ENCODE measurements at regions not wholly inside any gene's neighbourhood (a gene's known extent, or its start where the extent isn't known, plus 50 kb on each side); places are given as distances from the start of the nearest gene placed in this dataset.

- no peak for DNase-seq (ENCODE audit: low spot score)
Observed at GRCh38 chr16:51085271-51085670, 65.8 kb downstream of the SALL1 start.

GRCh38 chr16:51084074-51084928 is 66.8 kb downstream of the SALL1 start:
- DNase-seq (ENCODE audit: low spot score) = no peak

GRCh38 chr16:51072591-51072990 is 78.5 kb downstream of the SALL1 start:
- DNase-seq (ENCODE audit: low spot score) = no peak

- no peak for DNase-seq (ENCODE audit: low spot score)
Observed at GRCh38 chr16:51071326-51071725, 79.7 kb downstream of the SALL1 start.

GRCh38 chr16:51067352-51067751 is 83.7 kb downstream of the SALL1 start:
- no peak for DNase-seq (ENCODE audit: low spot score)

- DNase-seq (ENCODE audit: low spot score) = no peak
Observed at GRCh38 chr16:51062039-51062438, 89.0 kb downstream of the SALL1 start.

- DNase-seq (ENCODE audit: low spot score) = no peak
Observed at GRCh38 chr16:51061328-51061727, 89.7 kb downstream of the SALL1 start.

- no peak for DNase-seq (ENCODE audit: low spot score)
Observed at GRCh38 chr16:51057969-51058337, 93.1 kb downstream of the SALL1 start.

GRCh38 chr16:51057102-51057793 is 93.8 kb downstream of the SALL1 start:
- no peak for DNase-seq (ENCODE audit: low spot score)

- no peak for DNase-seq (ENCODE audit: low spot score)
Observed at GRCh38 chr16:51056331-51056730, 94.7 kb downstream of the SALL1 start.

- no peak for DNase-seq (ENCODE audit: low spot score)
Observed at GRCh38 chr16:51055434-51055833, 95.6 kb downstream of the SALL1 start.

- no peak for DNase-seq (ENCODE audit: low spot score)
Observed at GRCh38 chr16:51053775-51054174, 97.3 kb downstream of the SALL1 start.

- DNase-seq (ENCODE audit: low spot score) = no peak
Observed at GRCh38 chr16:51051671-51052070, 99.4 kb downstream of the SALL1 start.

- DNase-seq (ENCODE audit: low spot score) = no peak
Observed at GRCh38 chr16:51050377-51050706, 100.7 kb downstream of the SALL1 start.

GRCh38 chr16:51049678-51050376 is 101.2 kb downstream of the SALL1 start:
- no peak for DNase-seq (ENCODE audit: low spot score)

GRCh38 chr16:51049276-51049675 is 101.8 kb downstream of the SALL1 start:
- no peak for DNase-seq (ENCODE audit: low spot score)

GRCh38 chr16:51048544-51048943 is 102.5 kb downstream of the SALL1 start:
- DNase-seq (ENCODE audit: low spot score) = no peak

- DNase-seq (ENCODE audit: low spot score) = no peak
Observed at GRCh38 chr16:51045794-51046193, 105.3 kb downstream of the SALL1 start.

GRCh38 chr16:51045186-51045585 is 105.9 kb downstream of the SALL1 start:
- DNase-seq (ENCODE audit: low spot score) = no peak

GRCh38 chr16:51041546-51041945 is 109.5 kb downstream of the SALL1 start:
- DNase-seq (ENCODE audit: low spot score) = no peak

- DNase-seq (ENCODE audit: low spot score) = no peak
Observed at GRCh38 chr16:51040637-51041036, 110.4 kb downstream of the SALL1 start.

- no peak for DNase-seq (ENCODE audit: low spot score)
Observed at GRCh38 chr16:51039638-51040331, 111.3 kb downstream of the SALL1 start.
